Liver (tissue), 2 donors: ENCODE measurements at regions not wholly inside any gene's neighbourhood (a gene's known extent, or its start where the extent isn't known, plus 50 kb on each side); places are given as distances from the start of the nearest gene placed in this dataset.

Experiments used
- TF ChIP-seq, protein P1 (sequence below): fragments of 150-350 bp; IDR thresholded peaks from 2 replicates; pipeline ENCODE4 v1.5.1; 2017; ENCODE audit warnings: improper control_type of control experiment, low read depth, low read length; ENCODE audit not compliant: missing input control
- TF ChIP-seq, protein P2 (sequence below): IDR thresholded peaks from 2 replicates; pipeline ENCODE4 v1.6.1; 2016; ENCODE audit warnings: antibody characterized with exemption, mild to moderate bottlenecking
- donor health status: healthy.

DNA sequence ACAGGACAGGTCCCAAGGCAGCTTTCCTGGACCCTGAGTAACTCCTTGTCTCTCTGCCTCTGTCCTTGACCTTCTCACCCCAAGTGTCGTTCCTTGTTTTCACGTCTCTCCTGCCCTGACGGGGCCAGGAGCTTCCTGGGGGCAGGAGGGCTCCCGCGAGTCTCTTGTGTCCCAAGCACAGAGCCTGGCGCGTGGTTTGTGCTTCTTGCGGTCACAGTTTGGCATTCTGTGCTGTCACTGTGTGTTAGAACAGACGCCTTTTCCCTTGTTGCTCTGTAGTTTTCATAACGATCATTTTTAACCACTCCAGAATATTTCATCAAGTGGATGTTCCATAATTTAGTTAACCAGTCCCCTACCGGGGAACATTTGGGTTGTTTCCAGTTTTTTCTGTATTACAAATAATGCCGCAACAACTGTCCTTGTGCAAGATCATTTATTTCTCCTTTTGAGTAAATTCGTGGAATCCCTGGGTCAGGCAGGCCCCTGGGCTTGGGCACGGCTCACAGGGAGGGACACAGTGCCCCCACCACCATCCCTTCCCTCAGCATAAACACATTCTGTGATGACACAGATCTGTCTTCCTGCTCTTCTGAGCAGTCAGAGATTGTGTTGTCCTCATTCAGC lies 71.9 kb downstream of the TSPAN17 start:
- TF ChIP-seq, protein P1, sequence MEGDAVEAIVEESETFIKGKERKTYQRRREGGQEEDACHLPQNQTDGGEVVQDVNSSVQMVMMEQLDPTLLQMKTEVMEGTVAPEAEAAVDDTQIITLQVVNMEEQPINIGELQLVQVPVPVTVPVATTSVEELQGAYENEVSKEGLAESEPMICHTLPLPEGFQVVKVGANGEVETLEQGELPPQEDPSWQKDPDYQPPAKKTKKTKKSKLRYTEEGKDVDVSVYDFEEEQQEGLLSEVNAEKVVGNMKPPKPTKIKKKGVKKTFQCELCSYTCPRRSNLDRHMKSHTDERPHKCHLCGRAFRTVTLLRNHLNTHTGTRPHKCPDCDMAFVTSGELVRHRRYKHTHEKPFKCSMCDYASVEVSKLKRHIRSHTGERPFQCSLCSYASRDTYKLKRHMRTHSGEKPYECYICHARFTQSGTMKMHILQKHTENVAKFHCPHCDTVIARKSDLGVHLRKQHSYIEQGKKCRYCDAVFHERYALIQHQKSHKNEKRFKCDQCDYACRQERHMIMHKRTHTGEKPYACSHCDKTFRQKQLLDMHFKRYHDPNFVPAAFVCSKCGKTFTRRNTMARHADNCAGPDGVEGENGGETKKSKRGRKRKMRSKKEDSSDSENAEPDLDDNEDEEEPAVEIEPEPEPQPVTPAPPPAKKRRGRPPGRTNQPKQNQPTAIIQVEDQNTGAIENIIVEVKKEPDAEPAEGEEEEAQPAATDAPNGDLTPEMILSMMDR = no peak
- TF ChIP-seq, protein P2, sequence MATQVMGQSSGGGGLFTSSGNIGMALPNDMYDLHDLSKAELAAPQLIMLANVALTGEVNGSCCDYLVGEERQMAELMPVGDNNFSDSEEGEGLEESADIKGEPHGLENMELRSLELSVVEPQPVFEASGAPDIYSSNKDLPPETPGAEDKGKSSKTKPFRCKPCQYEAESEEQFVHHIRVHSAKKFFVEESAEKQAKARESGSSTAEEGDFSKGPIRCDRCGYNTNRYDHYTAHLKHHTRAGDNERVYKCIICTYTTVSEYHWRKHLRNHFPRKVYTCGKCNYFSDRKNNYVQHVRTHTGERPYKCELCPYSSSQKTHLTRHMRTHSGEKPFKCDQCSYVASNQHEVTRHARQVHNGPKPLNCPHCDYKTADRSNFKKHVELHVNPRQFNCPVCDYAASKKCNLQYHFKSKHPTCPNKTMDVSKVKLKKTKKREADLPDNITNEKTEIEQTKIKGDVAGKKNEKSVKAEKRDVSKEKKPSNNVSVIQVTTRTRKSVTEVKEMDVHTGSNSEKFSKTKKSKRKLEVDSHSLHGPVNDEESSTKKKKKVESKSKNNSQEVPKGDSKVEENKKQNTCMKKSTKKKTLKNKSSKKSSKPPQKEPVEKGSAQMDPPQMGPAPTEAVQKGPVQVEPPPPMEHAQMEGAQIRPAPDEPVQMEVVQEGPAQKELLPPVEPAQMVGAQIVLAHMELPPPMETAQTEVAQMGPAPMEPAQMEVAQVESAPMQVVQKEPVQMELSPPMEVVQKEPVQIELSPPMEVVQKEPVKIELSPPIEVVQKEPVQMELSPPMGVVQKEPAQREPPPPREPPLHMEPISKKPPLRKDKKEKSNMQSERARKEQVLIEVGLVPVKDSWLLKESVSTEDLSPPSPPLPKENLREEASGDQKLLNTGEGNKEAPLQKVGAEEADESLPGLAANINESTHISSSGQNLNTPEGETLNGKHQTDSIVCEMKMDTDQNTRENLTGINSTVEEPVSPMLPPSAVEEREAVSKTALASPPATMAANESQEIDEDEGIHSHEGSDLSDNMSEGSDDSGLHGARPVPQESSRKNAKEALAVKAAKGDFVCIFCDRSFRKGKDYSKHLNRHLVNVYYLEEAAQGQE = no peak
